IMR-90 (cell line): ENCODE measurements at regions not wholly inside any gene's neighbourhood (a gene's known extent, or its start where the extent isn't known, plus 50 kb on each side); places are given as distances from the start of the nearest gene placed in this dataset.

ENCODE experiments used
- ATAC-seq: fragments of 200-7000 bp; cut with Tn5 transposase; 2 replicates; pipeline ENCODE4 v1.9.1; 2020; ENCODE audit warnings: low read depth, mild to moderate bottlenecking, moderate library complexity
- BruUV-seq: library from RNA; stranded (reverse); fragments of 400-500 nt; replicated peaks from 2 replicates; lab custom pipeline; 2021; lab: Mats Ljungman, UMichigan
- CTCF ChIA-PET: fragments of 300-600 bp; formaldehyde crosslinking; extraction: SDS; loops from one replicate; lab custom pipeline; 2021; ENCODE audit warnings: antibody characterized with exemption; lab: Yijun Ruan, JAX
- POLR2A ChIA-PET: fragments of 300-600 bp; sonication (Branson Sonifier 250); formaldehyde crosslinking; loops from one replicate; lab custom pipeline; 2022; ENCODE audit warnings: antibody characterized with exemption; ENCODE audit not compliant: unreplicated experiment; lab: Charles Lee
- DNase-seq: peaks from one replicate; pipeline ENCODE4 v3.0.0; 2013
- H2AFZ ChIP-seq: replicated peaks from 2 replicates; pipeline ENCODE3; 2013; ENCODE audit warnings: low read length, mild to moderate bottlenecking; ENCODE audit not compliant: poor library complexity
- H2AK5ac ChIP-seq: 2 replicates; pipeline ENCODE4 v1.6.1; 2013; ENCODE audit warnings: low read depth, low read length, inconsistent platforms
- H2AK9ac ChIP-seq: replicated peaks from 2 replicates; pipeline ENCODE3; 2013; ENCODE audit warnings: mild to moderate bottlenecking, low read depth, low read length, moderate library complexity; ENCODE audit not compliant: poor library complexity
- H2BK120ac ChIP-seq: 2 replicates; pipeline ENCODE4 v1.6.1; 2013; ENCODE audit warnings: low read depth, low read length, inconsistent platforms
- H2BK15ac ChIP-seq: 3 replicates; pipeline ENCODE4 v1.6.1; 2013; ENCODE audit warnings: low read depth, low read length, inconsistent platforms
- H2BK20ac ChIP-seq: 2 replicates; pipeline ENCODE4 v1.6.1; 2013; ENCODE audit warnings: low read depth, mild to moderate bottlenecking, inconsistent platforms, low read length, moderate library complexity
- H2BK5ac ChIP-seq: 2 replicates; pipeline ENCODE4 v1.6.1; 2013; ENCODE audit warnings: mild to moderate bottlenecking, low read depth, low read length, inconsistent platforms; ENCODE audit not compliant: poor library complexity, severe bottlenecking
- H3K14ac ChIP-seq: replicated peaks from 2 replicates; pipeline ENCODE4 v1.6.1; 2013; ENCODE audit warnings: low read depth, low read length, inconsistent platforms
- H3K18ac ChIP-seq: 2 replicates; pipeline ENCODE4 v1.6.1; 2013; ENCODE audit warnings: low read depth, low read length, control low read depth
- H3K23ac ChIP-seq: 2 replicates; pipeline ENCODE4 v1.6.1; 2013; ENCODE audit warnings: low read depth, low read length, inconsistent platforms
- H3K27ac ChIP-seq: 2 replicates; pipeline ENCODE4 v1.5.1; 2013; ENCODE audit warnings: mild to moderate bottlenecking, control low read depth, low read length; ENCODE audit not compliant: insufficient read depth
- H3K27me3 ChIP-seq: 2 replicates; pipeline ENCODE4 v1.6.1; 2013; ENCODE audit warnings: low read length; ENCODE audit not compliant: control insufficient read depth, insufficient read depth
- H3K36me3 ChIP-seq: 2 replicates; pipeline ENCODE4 v1.6.1; 2013; ENCODE audit warnings: low read length, mixed read lengths; ENCODE audit not compliant: control insufficient read depth, insufficient read depth
- H3K4ac ChIP-seq: 2 replicates; pipeline ENCODE4 v1.6.1; 2013; ENCODE audit warnings: low read depth, low read length, inconsistent platforms
- H3K4me1 ChIP-seq: 2 replicates; pipeline ENCODE4 v1.6.1; 2013; ENCODE audit warnings: low read length, mixed read lengths; ENCODE audit not compliant: control insufficient read depth, insufficient read depth
- H3K4me2 ChIP-seq: 2 replicates; pipeline ENCODE4 v1.6.1; 2013; ENCODE audit warnings: low read depth, mild to moderate bottlenecking, control low read depth, low read length, moderate library complexity
- H3K4me3 ChIP-seq: 2 replicates; pipeline ENCODE4 v1.5.1; 2013; ENCODE audit warnings: low read depth, mild to moderate bottlenecking, control low read depth, low read length, moderate library complexity; ENCODE audit not compliant: insufficient read depth
- H3K56ac ChIP-seq: 2 replicates; pipeline ENCODE4 v1.6.1; 2013; ENCODE audit warnings: low read length, inconsistent platforms; ENCODE audit not compliant: insufficient read depth; ENCODE audit errors: extremely low read depth
- H3K79me1 ChIP-seq, 2 experiments: 2 replicates each; pipeline ENCODE4 v1.6.1; 2013; ENCODE audit warnings: low read length in 2 of 2, inconsistent platforms in 1 of 2, low read depth in 1 of 2
- H3K9ac ChIP-seq: 2 replicates; pipeline ENCODE4 v1.6.1; 2013; ENCODE audit warnings: low read depth, low read length, control low read depth
- H3K9me1 ChIP-seq: 2 replicates; pipeline ENCODE4 v1.6.1; 2013; ENCODE audit warnings: low read length, inconsistent platforms; ENCODE audit not compliant: insufficient read depth
- H3K9me3 ChIP-seq: 2 replicates; pipeline ENCODE4 v1.6.1; 2013; ENCODE audit warnings: low read length; ENCODE audit not compliant: control insufficient read depth, insufficient read depth
- H4K20me1 ChIP-seq: 2 replicates; pipeline ENCODE4 v1.6.1; 2013; ENCODE audit warnings: low read length, inconsistent platforms; ENCODE audit not compliant: insufficient read depth
- H4K5ac ChIP-seq: 2 replicates; pipeline ENCODE4 v1.6.1; 2013; ENCODE audit warnings: mild to moderate bottlenecking, low read depth, low read length, control low read depth
- H4K8ac ChIP-seq, 2 experiments: 2 replicates each; pipeline ENCODE4 v1.6.1; 2013; ENCODE audit warnings: low read depth in 2 of 2, low read length in 2 of 2, control low read depth in 1 of 2, inconsistent platforms in 1 of 2
- H4K91ac ChIP-seq: 2 replicates; pipeline ENCODE4 v1.6.1; 2013; ENCODE audit warnings: low read depth, low read length, inconsistent platforms; ENCODE audit not compliant: insufficient read depth
- CEBPB ChIP-seq: IDR thresholded peaks from 2 replicates; pipeline ENCODE4 v1.6.1; 2012; ENCODE audit warnings: low read depth, low read length, improper control_type of control experiment
- MAFK ChIP-seq: IDR thresholded peaks from 2 replicates; pipeline ENCODE4 v1.6.1; 2012; ENCODE audit warnings: low read depth, low read length, improper control_type of control experiment
- MAZ ChIP-seq: IDR thresholded peaks from 2 replicates; pipeline ENCODE4 v1.6.1; 2012; ENCODE audit warnings: low read depth, mild to moderate bottlenecking, low read length, improper control_type of control experiment, moderate library complexity, borderline replicate concordance
- MXI1 ChIP-seq: IDR thresholded peaks from 2 replicates; pipeline ENCODE4 v1.6.1; 2012; ENCODE audit warnings: low read depth, mild to moderate bottlenecking, low read length, moderate library complexity, borderline replicate concordance
- POLR2A ChIP-seq: IDR thresholded peaks from 2 replicates; pipeline ENCODE4 v1.6.1; 2012; ENCODE audit warnings: mild to moderate bottlenecking, low read depth, low read length
- RAD21 ChIP-seq: IDR thresholded peaks from 2 replicates; pipeline ENCODE4 v1.6.1; 2012; ENCODE audit warnings: low read length, improper control_type of control experiment
- RFX5 ChIP-seq: IDR thresholded peaks from 2 replicates; pipeline ENCODE4 v1.8.0; 2012; ENCODE audit warnings: low read depth, mild to moderate bottlenecking, low read length, moderate library complexity
- SMC3 ChIP-seq: fragments of 150-350 bp; IDR thresholded peaks from 2 replicates; pipeline ENCODE4 v1.6.1; 2016; ENCODE audit warnings: low read depth, mild to moderate bottlenecking, antibody characterized with exemption, low read length, moderate library complexity
- WGBS, 2 experiments: methylation state at CpG; one replicate each; pipeline versions ENCODE4 v1.1.5 to v1.1.7; 2013; ENCODE audit warnings: missing lambda C conversion rate in 2 of 2; ENCODE audit not compliant: insufficient read length in 1 of 2; ENCODE audit errors: extremely low coverage in 2 of 2; 5-methylcytosine and 5-hydroxymethylcytosine counted together
- dilution Hi-C: fragments of 300-500 bp; cut with HindIII; formaldehyde crosslinking; loops from one replicate; pipeline ENCODE4 v1.14.3; 2018; ENCODE audit warnings: low sequenced_read_pairs; ENCODE audit not compliant: unreplicated experiment
- in situ Hi-C: fragments of 300-500 bp; cut with MboI; formaldehyde crosslinking; loops from 3 replicates; pipeline ENCODE4 v1.14.3; 2019; ENCODE audit warnings: low sequenced_read_pairs, inconsistent platforms, mixed read lengths
- intact Hi-C: fragments of 100-400 bp; cut with micrococcal nuclease; formaldehyde crosslinking; loops from 2 replicates; pipeline ENCODE4 v1.10.0; 2022
- TF ChIP-seq, protein P1 (sequence below): fragments of 150-350 bp; IDR thresholded peaks from 2 replicates; pipeline ENCODE4 v1.6.1; 2016; ENCODE audit warnings: low read depth, mild to moderate bottlenecking, low read length, moderate library complexity, borderline replicate concordance

GRCh38 chr2:120480903-120481445 lies 135.0 kb downstream of the INHBB start:
- no peak overlapping the region for H2BK120ac ChIP-seq
- H3K4me2 ChIP-seq = no peak overlapping the region
- H2BK20ac ChIP-seq = no peak overlapping the region
- ChIA-PET CTCF (no interaction called here), POLR2A (no interaction called here)
- no peak for TF ChIP-seq RFX5
- TF ChIP-seq RAD21 = no peak
- TF ChIP-seq SMC3 = no peak
- TF ChIP-seq MAZ = no peak
- no peak for TF ChIP-seq MXI1
- TF ChIP-seq, protein P1, sequence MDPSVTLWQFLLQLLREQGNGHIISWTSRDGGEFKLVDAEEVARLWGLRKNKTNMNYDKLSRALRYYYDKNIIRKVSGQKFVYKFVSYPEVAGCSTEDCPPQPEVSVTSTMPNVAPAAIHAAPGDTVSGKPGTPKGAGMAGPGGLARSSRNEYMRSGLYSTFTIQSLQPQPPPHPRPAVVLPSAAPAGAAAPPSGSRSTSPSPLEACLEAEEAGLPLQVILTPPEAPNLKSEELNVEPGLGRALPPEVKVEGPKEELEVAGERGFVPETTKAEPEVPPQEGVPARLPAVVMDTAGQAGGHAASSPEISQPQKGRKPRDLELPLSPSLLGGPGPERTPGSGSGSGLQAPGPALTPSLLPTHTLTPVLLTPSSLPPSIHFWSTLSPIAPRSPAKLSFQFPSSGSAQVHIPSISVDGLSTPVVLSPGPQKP = no peak
- TF ChIP-seq POLR2A = no peak
- TF ChIP-seq CEBPB = no peak
- no peak for TF ChIP-seq MAFK
- H3K9me3 ChIP-seq = no peaks in the 10 kb centered on the region; the same call in 1 of the 2 replicates
- H3K4me1 ChIP-seq = no peaks in the 10 kb centered on the region
- no peak overlapping the region for H3K4ac ChIP-seq
- peak overlapping the region; percentile 33 for H2AFZ ChIP-seq
- BruUV-seq = no TSS peak
- no peak overlapping the region for H3K27ac ChIP-seq
- in situ Hi-C loops = no loop called here
- no peaks in the 10 kb centered on the region for H3K36me3 ChIP-seq
- H4K5ac ChIP-seq = no peak overlapping the region
- no peak overlapping the region for H3K14ac ChIP-seq
- no peak overlapping the region for H4K8ac ChIP-seq
- no peak overlapping the region for H2AK9ac ChIP-seq
- intact Hi-C loops = no loop called here
- peaks cover 42% of the 10 kb centered on the region for H3K27me3 ChIP-seq
- H2BK5ac ChIP-seq = peak overlapping the region; percentile 22
- no peaks in the 10 kb centered on the region for H4K20me1 ChIP-seq
- no peak overlapping the region for H4K91ac ChIP-seq
- H2AK5ac ChIP-seq = peak overlapping the region; percentile 31; the same call in 1 of the 2 replicates
- no peak overlapping the region for H3K9ac ChIP-seq
- no peak overlapping the region for H3K56ac ChIP-seq
- no peak for ATAC-seq
- peaks cover 6% of the 10 kb centered on the region for H3K9me1 ChIP-seq
- 80 to 97% methylated on average over 1 to 2 of the region's 5 CpGs for WGBS, 2 experiments
- H3K79me1 ChIP-seq = no peaks in the 10 kb centered on the region
- H2BK15ac ChIP-seq = no peak overlapping the region
- H3K23ac ChIP-seq = no peak overlapping the region
- no peak overlapping the region for H3K18ac ChIP-seq
- no peak overlapping the region for H3K4me3 ChIP-seq
- no peak for DNase-seq
- dilution Hi-C loops = no loop called here
